BE2C (cell line): ENCODE measurements at regions not wholly inside any gene's neighbourhood (a gene's known extent, or its start where the extent isn't known, plus 50 kb on each side); places are given as distances from the start of the nearest gene placed in this dataset.

ENCODE experiments used
- DNase-seq: peaks from one replicate; pipeline ENCODE4 v3.0.0-alpha.2; 2020
- H3K27me3 ChIP-seq: fragments of 250-450 bp; sonication (Bioruptor Pico); 2 replicates; pipeline ENCODE4 v1.5.1; 2020; ENCODE audit warnings: mild to moderate bottlenecking
- H3K36me3 ChIP-seq: fragments of 250-450 bp; sonication (Bioruptor Pico); 2 replicates; pipeline ENCODE4 v1.5.1; 2020; ENCODE audit warnings: mild to moderate bottlenecking
- H3K4me1 ChIP-seq: fragments of 250-450 bp; sonication (Bioruptor Pico); 2 replicates; pipeline ENCODE4 v1.5.1; 2020
- H3K4me3 ChIP-seq: 2 replicates; pipeline ENCODE4 v1.5.1; 2011; ENCODE audit warnings: low read depth, low read length
- H3K9me3 ChIP-seq: fragments of 250-450 bp; sonication (Bioruptor Pico); 2 replicates; pipeline ENCODE4 v1.5.1; 2020
- TF ChIP-seq, protein P1 (sequence below): IDR thresholded peaks from 2 replicates; pipeline ENCODE4 v1.5.1; 2012; ENCODE audit warnings: mild to moderate bottlenecking, low read depth, low read length

- Histone ChIP-seq H3K9me3 (no peaks in the 10 kb centered on the region), H3K4me1 (no peaks in the 10 kb centered on the region), H3K36me3 (no peaks in the 10 kb centered on the region), H3K27me3 (no peaks in the 10 kb centered on the region), H3K4me3 (no peak overlapping the region)
- no peak for DNase-seq
- TF ChIP-seq, protein P1, sequence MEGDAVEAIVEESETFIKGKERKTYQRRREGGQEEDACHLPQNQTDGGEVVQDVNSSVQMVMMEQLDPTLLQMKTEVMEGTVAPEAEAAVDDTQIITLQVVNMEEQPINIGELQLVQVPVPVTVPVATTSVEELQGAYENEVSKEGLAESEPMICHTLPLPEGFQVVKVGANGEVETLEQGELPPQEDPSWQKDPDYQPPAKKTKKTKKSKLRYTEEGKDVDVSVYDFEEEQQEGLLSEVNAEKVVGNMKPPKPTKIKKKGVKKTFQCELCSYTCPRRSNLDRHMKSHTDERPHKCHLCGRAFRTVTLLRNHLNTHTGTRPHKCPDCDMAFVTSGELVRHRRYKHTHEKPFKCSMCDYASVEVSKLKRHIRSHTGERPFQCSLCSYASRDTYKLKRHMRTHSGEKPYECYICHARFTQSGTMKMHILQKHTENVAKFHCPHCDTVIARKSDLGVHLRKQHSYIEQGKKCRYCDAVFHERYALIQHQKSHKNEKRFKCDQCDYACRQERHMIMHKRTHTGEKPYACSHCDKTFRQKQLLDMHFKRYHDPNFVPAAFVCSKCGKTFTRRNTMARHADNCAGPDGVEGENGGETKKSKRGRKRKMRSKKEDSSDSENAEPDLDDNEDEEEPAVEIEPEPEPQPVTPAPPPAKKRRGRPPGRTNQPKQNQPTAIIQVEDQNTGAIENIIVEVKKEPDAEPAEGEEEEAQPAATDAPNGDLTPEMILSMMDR = no peak
Measured at GRCh38 chr1:14340002-14340785, 258.3 kb upstream of the KAZN start.

DNA sequence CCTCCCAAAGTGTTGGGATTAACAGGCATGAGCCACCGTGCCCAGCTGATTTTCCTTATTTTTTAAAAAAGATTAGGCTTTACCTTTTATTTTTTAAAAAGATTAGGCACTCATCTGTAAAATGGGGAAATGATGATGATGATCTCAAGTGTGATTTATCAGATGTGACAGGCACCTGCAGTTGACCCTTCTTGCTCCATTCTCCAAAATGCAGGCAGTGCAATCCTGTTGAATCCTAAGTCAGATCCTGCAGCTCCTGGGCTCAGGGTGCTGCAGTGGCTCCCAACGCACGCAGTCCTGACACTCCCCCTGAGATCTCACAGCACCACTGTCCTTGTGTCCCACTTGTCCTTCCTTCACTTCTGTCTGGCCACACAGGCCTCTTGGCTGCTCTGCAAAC lies 257.3 kb upstream of the KAZN start:
- Histone ChIP-seq H3K9me3 (no peaks in the 10 kb centered on the region), H3K4me3 (no peak overlapping the region), H3K4me1 (no peaks in the 10 kb centered on the region), H3K36me3 (no peaks in the 10 kb centered on the region), H3K27me3 (no peaks in the 10 kb centered on the region)
- DNase-seq = no peak
- TF ChIP-seq, protein P1 = no peak

DNA sequence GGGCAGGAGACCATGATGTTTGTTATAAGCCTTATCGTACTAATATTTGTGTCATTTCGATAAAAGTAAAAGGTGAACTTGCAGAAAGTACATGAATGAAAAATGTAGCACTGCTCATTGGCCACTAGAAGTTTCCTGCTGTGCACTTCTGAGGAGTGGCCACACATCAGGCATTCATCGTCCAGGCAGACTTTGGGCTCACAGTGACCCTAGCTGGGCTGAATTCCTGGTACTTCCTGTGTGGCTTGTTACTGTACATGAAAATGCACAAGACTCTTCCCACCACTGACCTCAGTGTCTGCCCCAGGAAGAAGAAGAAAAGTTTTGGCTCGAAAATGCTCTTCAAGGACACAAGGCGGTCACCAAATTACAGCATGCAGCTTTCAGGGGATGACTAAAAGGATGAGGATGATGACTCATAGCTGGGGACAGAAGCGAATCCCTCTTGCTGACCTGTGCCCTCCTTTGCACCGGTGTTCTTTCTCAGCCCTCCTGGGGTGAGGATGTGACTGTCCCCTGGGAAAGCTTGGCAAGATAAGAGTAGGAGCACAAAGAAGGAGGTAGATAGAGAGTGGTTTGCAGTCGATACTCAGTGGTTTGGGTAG lies 252.4 kb upstream of the KAZN start:
- Histone ChIP-seq H3K27me3 (no peaks in the 10 kb centered on the region), H3K4me1 (no peaks in the 10 kb centered on the region), H3K36me3 (no peaks in the 10 kb centered on the region), H3K4me3 (no peak overlapping the region), H3K9me3 (no peaks in the 10 kb centered on the region)
- DNase-seq = no peak
- TF ChIP-seq, protein P1 = no peak

- TF ChIP-seq, protein P1 = no peak
- Histone ChIP-seq H3K27me3 (no peaks in the 10 kb centered on the region), H3K9me3 (no peaks in the 10 kb centered on the region), H3K4me3 (no peak overlapping the region), H3K36me3 (no peaks in the 10 kb centered on the region), H3K4me1 (no peaks in the 10 kb centered on the region)
- no peak for DNase-seq
Measured at GRCh38 chr1:14347186-14347585, 251.3 kb upstream of the KAZN start.

DNA sequence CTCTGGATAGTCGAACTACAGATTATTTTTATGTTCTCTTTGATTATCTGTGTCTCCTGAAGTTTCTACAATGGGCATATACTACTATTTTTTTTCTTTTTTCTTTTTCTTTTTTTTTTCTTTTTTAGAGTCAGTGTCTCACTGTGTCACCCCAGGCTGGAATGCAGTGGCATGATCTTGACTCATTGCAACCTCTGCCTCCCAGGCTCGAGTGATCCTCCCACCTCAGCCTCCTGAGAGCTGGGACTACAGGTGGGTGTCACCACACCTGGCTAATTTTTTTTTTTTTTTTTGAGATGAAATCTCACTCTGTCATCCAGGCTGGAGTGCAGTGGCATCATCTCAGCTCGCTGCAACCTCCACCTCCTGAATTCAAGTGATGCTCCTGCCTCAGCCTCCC lies 250.7 kb upstream of the KAZN start:
- Histone ChIP-seq H3K9me3 (no peaks in the 10 kb centered on the region), H3K36me3 (no peaks in the 10 kb centered on the region), H3K4me3 (no peak overlapping the region), H3K27me3 (no peaks in the 10 kb centered on the region), H3K4me1 (no peaks in the 10 kb centered on the region)
- no peak for DNase-seq
- TF ChIP-seq, protein P1 = no peak

- no peaks in the 10 kb centered on the region for H3K27me3 ChIP-seq
- no peak overlapping the region for H3K4me3 ChIP-seq
- DNase-seq = no peak
- TF ChIP-seq, protein P1 = no peak
- no peaks in the 10 kb centered on the region for H3K36me3 ChIP-seq
- no peaks in the 10 kb centered on the region for H3K9me3 ChIP-seq
- H3K4me1 ChIP-seq = no peaks in the 10 kb centered on the region
Measured at GRCh38 chr1:14350197-14350596, 248.3 kb upstream of the KAZN start.
